MCF 10A (cell line): ENCODE measurements at regions not wholly inside any gene's neighbourhood (a gene's known extent, or its start where the extent isn't known, plus 50 kb on each side); places are given as distances from the start of the nearest gene placed in this dataset.

Experiments used
- BruUV-seq: library from RNA; stranded (reverse); fragments of 400-500 nt; replicated peaks from 2 replicates; lab custom pipeline; 2021; lab: Mats Ljungman, UMichigan
- CTCF ChIA-PET: fragments of 300-600 bp; sonication (Branson Sonifier 250); formaldehyde crosslinking; extraction: SDS; loops from one replicate; lab custom pipeline; 2021; ENCODE audit warnings: antibody characterized with exemption, inconsistent platforms; lab: Yijun Ruan, JAX
- POLR2A ChIA-PET: fragments of 300-600, 350-650 bp; sonication (Branson Sonifier 250); formaldehyde crosslinking; extraction: SDS; loops from one replicate; lab custom pipeline; 2020; ENCODE audit warnings: antibody characterized with exemption, inconsistent platforms; lab: Yijun Ruan, JAX
- DNase-seq: peaks from one replicate; pipeline ENCODE4 v3.0.0-alpha.2; 2018; ENCODE audit not compliant: unreplicated experiment
- H3K27ac Mint-ChIP-seq: one replicate; pipeline ENCODE4 v1.8.0; 2022; ENCODE audit warnings: mild to moderate bottlenecking, low read depth, mixed read lengths; ENCODE audit not compliant: unreplicated experiment
- H3K27me3 Mint-ChIP-seq: one replicate; pipeline ENCODE4 v1.8.0; 2022; ENCODE audit warnings: mixed read lengths; ENCODE audit not compliant: insufficient read depth, unreplicated experiment
- H3K36me3 Mint-ChIP-seq: one replicate; pipeline ENCODE4 v1.8.0; 2022; ENCODE audit warnings: mild to moderate bottlenecking, moderate library complexity, mixed read lengths; ENCODE audit not compliant: insufficient read depth, unreplicated experiment
- H3K4me1 Mint-ChIP-seq: one replicate; pipeline ENCODE4 v1.8.0; 2022; ENCODE audit warnings: mixed read lengths; ENCODE audit not compliant: insufficient read depth, unreplicated experiment
- H3K4me3 Mint-ChIP-seq: one replicate; pipeline ENCODE4 v1.8.0; 2022; ENCODE audit warnings: mild to moderate bottlenecking, moderate library complexity, mixed read lengths; ENCODE audit not compliant: unreplicated experiment
- H3K9me3 Mint-ChIP-seq: one replicate; pipeline ENCODE4 v1.8.0; 2022; ENCODE audit warnings: mixed read lengths; ENCODE audit not compliant: unreplicated experiment
- intact Hi-C: fragments of 100-400 bp; cut with micrococcal nuclease; formaldehyde crosslinking; loops from 2 replicates; pipeline ENCODE4 v1.14.1; 2022
- TF ChIP-seq, protein P1 (sequence below): fragments of 200-600 bp; IDR thresholded peaks from one replicate; pipeline ENCODE4 v1.8.0; 2022; ENCODE audit warnings: antibody characterized with exemption, mild to moderate bottlenecking; ENCODE audit not compliant: unreplicated experiment

DNA sequence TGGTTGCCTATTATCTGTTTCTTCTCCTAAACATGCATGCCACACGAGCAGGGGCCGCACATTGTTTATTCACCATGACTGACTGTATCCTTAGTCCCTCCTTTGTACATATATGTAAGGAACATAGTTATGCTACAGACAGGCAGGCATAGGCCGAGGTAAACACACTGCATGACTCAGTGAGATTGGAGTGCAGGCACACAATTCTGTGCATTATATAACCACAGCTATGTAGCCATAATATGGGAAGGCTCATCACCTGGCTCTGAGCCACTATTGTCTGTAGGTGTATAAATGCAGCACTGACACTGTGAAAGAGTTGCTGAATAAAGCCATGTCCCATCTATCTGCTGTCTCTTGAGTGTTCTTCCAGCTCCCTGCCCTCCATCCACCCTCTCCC, 431.6 kb downstream of the IDS start:
- peak; percentile 49 for DNase-seq
- intact Hi-C loops, result no loop called here

DNA sequence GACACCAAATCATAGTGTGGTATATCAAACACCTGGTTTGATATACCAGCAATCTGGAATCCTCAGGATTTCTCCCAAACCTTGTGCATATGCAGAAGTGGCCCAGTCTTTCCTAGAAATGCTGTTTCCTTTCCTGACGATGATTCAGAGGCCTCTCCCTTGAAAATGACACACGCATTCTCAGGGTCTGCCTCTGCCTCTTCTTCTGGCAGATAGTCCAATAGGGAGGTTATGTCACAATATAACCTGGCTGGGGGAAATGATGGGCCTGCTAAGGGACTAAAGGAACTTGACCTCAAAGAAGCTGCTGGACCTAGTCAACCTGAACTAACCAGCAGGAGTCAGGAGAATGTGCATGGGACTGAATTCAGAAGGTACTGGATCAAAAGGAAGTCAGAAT, 435.2 kb downstream of the IDS start:
- Mint-ChIP-seq H3K27me3 (no peaks in the 10 kb centered on the region), H3K36me3 (no peaks in the 10 kb centered on the region), H3K27ac (no peak overlapping the region), H3K9me3 (no peaks in the 10 kb centered on the region), H3K4me3 (no peak overlapping the region), H3K4me1 (no peaks in the 10 kb centered on the region)
- peak; percentile 21 for DNase-seq
- no TSS peak for BruUV-seq
- intact Hi-C loops, result no loop called here
- ChIA-PET POLR2A (no interaction called here), CTCF (no interaction called here)
- TF ChIP-seq, protein P1, sequence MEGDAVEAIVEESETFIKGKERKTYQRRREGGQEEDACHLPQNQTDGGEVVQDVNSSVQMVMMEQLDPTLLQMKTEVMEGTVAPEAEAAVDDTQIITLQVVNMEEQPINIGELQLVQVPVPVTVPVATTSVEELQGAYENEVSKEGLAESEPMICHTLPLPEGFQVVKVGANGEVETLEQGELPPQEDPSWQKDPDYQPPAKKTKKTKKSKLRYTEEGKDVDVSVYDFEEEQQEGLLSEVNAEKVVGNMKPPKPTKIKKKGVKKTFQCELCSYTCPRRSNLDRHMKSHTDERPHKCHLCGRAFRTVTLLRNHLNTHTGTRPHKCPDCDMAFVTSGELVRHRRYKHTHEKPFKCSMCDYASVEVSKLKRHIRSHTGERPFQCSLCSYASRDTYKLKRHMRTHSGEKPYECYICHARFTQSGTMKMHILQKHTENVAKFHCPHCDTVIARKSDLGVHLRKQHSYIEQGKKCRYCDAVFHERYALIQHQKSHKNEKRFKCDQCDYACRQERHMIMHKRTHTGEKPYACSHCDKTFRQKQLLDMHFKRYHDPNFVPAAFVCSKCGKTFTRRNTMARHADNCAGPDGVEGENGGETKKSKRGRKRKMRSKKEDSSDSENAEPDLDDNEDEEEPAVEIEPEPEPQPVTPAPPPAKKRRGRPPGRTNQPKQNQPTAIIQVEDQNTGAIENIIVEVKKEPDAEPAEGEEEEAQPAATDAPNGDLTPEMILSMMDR, result no peak

More for the DNA sequence above, 431.6 kb downstream of the IDS start:
- Mint-ChIP-seq H3K4me3 (no peak overlapping the region), H3K4me1 (no peaks in the 10 kb centered on the region), H3K9me3 (no peaks in the 10 kb centered on the region), H3K27ac (no peak overlapping the region), H3K27me3 (no peaks in the 10 kb centered on the region), H3K36me3 (no peaks in the 10 kb centered on the region)
- no TSS peak for BruUV-seq
- ChIA-PET POLR2A (interaction anchor here (0.6 kb wide), 1 partner anchor 41 kb away, joined by 3 read pairs; no protein-coding TSS in a partner anchor), CTCF (interaction anchor here (0.8 kb wide), 1 partner anchor 24 kb away, joined by 3 read pairs; no protein-coding TSS in a partner anchor)
- TF ChIP-seq, protein P1, result no peak

DNA sequence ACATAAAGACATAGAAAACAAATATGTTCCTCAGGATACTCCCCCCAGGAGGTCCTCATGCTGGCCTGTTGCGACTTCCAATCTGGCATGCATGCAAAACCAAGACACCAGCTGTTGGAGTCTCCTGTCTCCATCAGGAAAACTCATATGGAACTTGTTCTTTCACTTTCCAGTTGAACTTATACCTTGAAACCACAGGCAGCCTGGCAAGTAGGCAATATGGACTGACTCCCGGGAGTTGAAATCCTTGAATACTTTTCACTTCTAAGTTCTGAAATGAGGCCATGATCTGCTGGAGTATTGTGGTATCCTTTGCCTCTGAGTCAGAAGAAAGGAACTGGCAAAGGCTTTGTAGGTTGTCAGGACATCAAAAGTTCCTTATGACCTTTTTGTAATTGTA, 444.2 kb downstream of the IDS start:
- no TSS peak for BruUV-seq
- no peaks in the 10 kb centered on the region for H3K9me3 Mint-ChIP-seq
- intact Hi-C loops, result no loop called here
- TF ChIP-seq, protein P1, result no peak
- peak overlapping the region; percentile 27 for H3K27ac Mint-ChIP-seq
- H3K27me3 Mint-ChIP-seq, result no peaks in the 10 kb centered on the region
- POLR2A ChIA-PET, result no interaction called here
- no peaks in the 10 kb centered on the region for H3K36me3 Mint-ChIP-seq
- CTCF ChIA-PET, result interaction anchor here (0.8 kb wide), 1 partner anchor 226 kb away, joined by 3 read pairs; no protein-coding TSS in a partner anchor
- DNase-seq, result no peak
- no peak overlapping the region for H3K4me3 Mint-ChIP-seq
- H3K4me1 Mint-ChIP-seq, result no peaks in the 10 kb centered on the region
